Astrocyte (in vitro differentiated cells and primary cell): ENCODE measurements at regions not wholly inside any gene's neighbourhood (a gene's known extent, or its start where the extent isn't known, plus 50 kb on each side); places are given as distances from the start of the nearest gene placed in this dataset.

Experiments used
- DNase-seq: peaks from one replicate; pipeline ENCODE4 v3.0.0-alpha.2; 2010; ENCODE audit warnings: low read depth
- FAIRE-seq: peaks from 2 replicates; lab custom pipeline; 2011; peaks lifted over from hg19 to GRCh38; lab: Jason Lieb, UNC
- H2AFZ ChIP-seq: 2 replicates; pipeline ENCODE4 v1.6.0; 2012; ENCODE audit warnings: low read depth, low read length, inconsistent platforms
- H3K27ac ChIP-seq: 2 replicates; pipeline ENCODE4 v1.5.1; 2011; ENCODE audit warnings: low read depth, low read length, inconsistent platforms
- H3K27me3 ChIP-seq: 2 replicates; pipeline ENCODE4 v1.6.0; 2011; ENCODE audit warnings: low read length, inconsistent platforms; ENCODE audit not compliant: insufficient read depth
- H3K36me3 ChIP-seq: 2 replicates; pipeline ENCODE4 v1.5.1; 2011; ENCODE audit warnings: low read length, inconsistent platforms; ENCODE audit not compliant: insufficient read depth
- H3K4me1 ChIP-seq: 2 replicates; pipeline ENCODE4 v1.5.1; 2011; ENCODE audit warnings: low read length, inconsistent platforms; ENCODE audit not compliant: insufficient read depth
- H3K4me2 ChIP-seq: 2 replicates; pipeline ENCODE4 v1.6.0; 2012; ENCODE audit warnings: low read length, inconsistent platforms
- H3K4me3 ChIP-seq: 2 replicates; pipeline ENCODE4 v1.5.1; 2011; ENCODE audit warnings: low read depth, mild to moderate bottlenecking, low read length, inconsistent platforms; ENCODE audit not compliant: insufficient read depth
- H3K79me2 ChIP-seq: 2 replicates; pipeline ENCODE4 v1.6.0; 2012; ENCODE audit warnings: mild to moderate bottlenecking, low read length, inconsistent platforms; ENCODE audit not compliant: insufficient read depth
- H3K9ac ChIP-seq: 2 replicates; pipeline ENCODE4 v1.6.0; 2012; ENCODE audit warnings: mild to moderate bottlenecking, low read length, inconsistent platforms
- H3K9me3 ChIP-seq: 2 replicates; pipeline ENCODE4 v1.5.1; 2012; ENCODE audit warnings: low read depth, mild to moderate bottlenecking, low read length, inconsistent platforms; ENCODE audit not compliant: insufficient read depth
- H4K20me1 ChIP-seq: 2 replicates; pipeline ENCODE4 v1.6.0; 2012; ENCODE audit warnings: low read length, inconsistent platforms; ENCODE audit not compliant: insufficient read depth
- H3K27ac Mint-ChIP-seq: one replicate; pipeline ENCODE4 v1.8.0; 2021; ENCODE audit warnings: mild to moderate bottlenecking, mixed read lengths; ENCODE audit not compliant: unreplicated experiment
- H3K27me3 Mint-ChIP-seq: one replicate; pipeline ENCODE4 v1.8.0; 2021; ENCODE audit warnings: low read depth, mixed read lengths; ENCODE audit not compliant: unreplicated experiment
- H3K36me3 Mint-ChIP-seq: one replicate; pipeline ENCODE4 v1.8.0; 2021; ENCODE audit warnings: low read depth, mixed read lengths; ENCODE audit not compliant: unreplicated experiment
- H3K4me1 Mint-ChIP-seq: one replicate; pipeline ENCODE4 v1.8.0; 2021; ENCODE audit warnings: low read depth, mixed read lengths; ENCODE audit not compliant: unreplicated experiment
- H3K4me3 Mint-ChIP-seq: one replicate; pipeline ENCODE4 v1.8.0; 2021; ENCODE audit warnings: mild to moderate bottlenecking, moderate library complexity, mixed read lengths; ENCODE audit not compliant: unreplicated experiment
- H3K9me3 Mint-ChIP-seq: one replicate; pipeline ENCODE4 v1.8.0; 2021; ENCODE audit warnings: mild to moderate bottlenecking, mixed read lengths; ENCODE audit not compliant: unreplicated experiment
- EZH2 ChIP-seq: IDR thresholded peaks from 2 replicates; pipeline ENCODE4 v1.6.1; 2012; ENCODE audit warnings: mild to moderate bottlenecking, low read length, inconsistent platforms; ENCODE audit not compliant: insufficient read depth
- TF ChIP-seq, protein P1 (sequence below): IDR thresholded peaks from 2 replicates; pipeline ENCODE4 v1.5.1; 2011; ENCODE audit warnings: low read depth, mild to moderate bottlenecking, inconsistent platforms, low read length, moderate library complexity; ENCODE audit not compliant: insufficient read depth

DNA sequence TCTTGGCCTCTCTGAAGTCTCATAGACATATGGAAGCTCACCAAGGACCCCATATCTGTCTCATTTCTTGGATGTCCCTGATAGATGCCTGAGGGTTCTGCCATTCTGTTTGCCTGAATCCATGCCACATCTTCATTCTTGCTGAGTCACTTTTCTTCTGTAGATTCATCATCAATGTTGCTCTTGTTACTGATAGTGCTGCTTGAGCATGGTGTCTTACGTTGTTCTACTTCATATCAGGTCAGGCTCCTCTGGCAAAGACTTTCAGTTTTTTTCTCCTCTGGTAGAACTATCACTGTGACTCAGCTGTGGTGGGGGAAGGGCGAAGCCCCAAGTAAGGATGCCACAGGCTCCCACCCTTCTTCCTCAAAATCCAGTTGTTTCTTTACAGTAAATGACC is 885.2 kb downstream of the DCDC2C start:
- no peaks in the 10 kb centered on the region for H4K20me1 ChIP-seq
- H3K36me3 ChIP-seq, result no peaks in the 10 kb centered on the region
- no peak overlapping the region for H3K4me3 ChIP-seq
- FAIRE-seq, result no peak
- H3K36me3 Mint-ChIP-seq, result no peaks in the 10 kb centered on the region
- no peaks in the 10 kb centered on the region for H3K27me3 Mint-ChIP-seq
- no peak overlapping the region for H3K4me2 ChIP-seq
- peaks cover 3% of the 10 kb centered on the region for H3K4me1 Mint-ChIP-seq
- no peak for DNase-seq
- peaks cover 2% of the 10 kb centered on the region for H3K9me3 Mint-ChIP-seq
- H3K27ac Mint-ChIP-seq, result no peak overlapping the region
- no peak for TF ChIP-seq EZH2
- TF ChIP-seq, protein P1, sequence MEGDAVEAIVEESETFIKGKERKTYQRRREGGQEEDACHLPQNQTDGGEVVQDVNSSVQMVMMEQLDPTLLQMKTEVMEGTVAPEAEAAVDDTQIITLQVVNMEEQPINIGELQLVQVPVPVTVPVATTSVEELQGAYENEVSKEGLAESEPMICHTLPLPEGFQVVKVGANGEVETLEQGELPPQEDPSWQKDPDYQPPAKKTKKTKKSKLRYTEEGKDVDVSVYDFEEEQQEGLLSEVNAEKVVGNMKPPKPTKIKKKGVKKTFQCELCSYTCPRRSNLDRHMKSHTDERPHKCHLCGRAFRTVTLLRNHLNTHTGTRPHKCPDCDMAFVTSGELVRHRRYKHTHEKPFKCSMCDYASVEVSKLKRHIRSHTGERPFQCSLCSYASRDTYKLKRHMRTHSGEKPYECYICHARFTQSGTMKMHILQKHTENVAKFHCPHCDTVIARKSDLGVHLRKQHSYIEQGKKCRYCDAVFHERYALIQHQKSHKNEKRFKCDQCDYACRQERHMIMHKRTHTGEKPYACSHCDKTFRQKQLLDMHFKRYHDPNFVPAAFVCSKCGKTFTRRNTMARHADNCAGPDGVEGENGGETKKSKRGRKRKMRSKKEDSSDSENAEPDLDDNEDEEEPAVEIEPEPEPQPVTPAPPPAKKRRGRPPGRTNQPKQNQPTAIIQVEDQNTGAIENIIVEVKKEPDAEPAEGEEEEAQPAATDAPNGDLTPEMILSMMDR, result no peak
- H3K27me3 ChIP-seq, result no peaks in the 10 kb centered on the region
- no peak overlapping the region for H3K27ac ChIP-seq
- H3K9me3 ChIP-seq, result no peaks in the 10 kb centered on the region
- no peak overlapping the region for H2AFZ ChIP-seq
- no peaks in the 10 kb centered on the region for H3K79me2 ChIP-seq
- no peaks in the 10 kb centered on the region for H3K4me1 ChIP-seq
- no peak overlapping the region for H3K9ac ChIP-seq
- H3K4me3 Mint-ChIP-seq, result no peak overlapping the region

DNA sequence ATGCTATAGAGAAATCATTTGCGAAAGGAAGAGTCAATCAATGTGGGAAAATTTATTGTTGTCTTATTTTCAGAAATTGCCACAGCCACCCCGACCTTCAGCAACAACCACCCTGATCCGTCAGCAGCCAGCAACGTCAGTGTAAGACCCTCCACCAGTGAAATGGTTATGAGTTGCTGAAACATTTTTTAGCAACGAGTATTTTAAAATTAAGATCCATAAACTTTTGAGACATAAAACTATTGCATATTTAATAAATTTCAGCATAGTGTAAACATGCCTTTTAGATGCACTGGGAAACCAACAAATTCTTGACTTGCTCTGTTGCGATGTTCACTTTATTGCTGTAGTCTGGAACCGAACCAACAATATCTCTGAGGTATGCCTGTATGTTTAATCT is 887.9 kb downstream of the DCDC2C start:
- no peak overlapping the region for H3K27ac ChIP-seq
- no peak overlapping the region for H3K4me3 ChIP-seq
- DNase-seq (no peak), FAIRE-seq (no peak)
- no peaks in the 10 kb centered on the region for H3K4me1 ChIP-seq
- Mint-ChIP-seq H3K9me3 (peaks cover 2% of the 10 kb centered on the region), H3K27ac (no peak overlapping the region), H3K27me3 (no peaks in the 10 kb centered on the region), H3K4me1 (peaks cover 3% of the 10 kb centered on the region), H3K4me3 (no peak overlapping the region), H3K36me3 (no peaks in the 10 kb centered on the region)
- H3K4me2 ChIP-seq, result no peak overlapping the region
- no peaks in the 10 kb centered on the region for H3K27me3 ChIP-seq
- no peaks in the 10 kb centered on the region for H3K79me2 ChIP-seq
- H2AFZ ChIP-seq, result no peak overlapping the region
- no peak overlapping the region for H3K9ac ChIP-seq
- no peaks in the 10 kb centered on the region for H3K9me3 ChIP-seq
- no peaks in the 10 kb centered on the region for H4K20me1 ChIP-seq
- no peak for TF ChIP-seq EZH2
- TF ChIP-seq, protein P1, result no peak
- no peaks in the 10 kb centered on the region for H3K36me3 ChIP-seq

DNA sequence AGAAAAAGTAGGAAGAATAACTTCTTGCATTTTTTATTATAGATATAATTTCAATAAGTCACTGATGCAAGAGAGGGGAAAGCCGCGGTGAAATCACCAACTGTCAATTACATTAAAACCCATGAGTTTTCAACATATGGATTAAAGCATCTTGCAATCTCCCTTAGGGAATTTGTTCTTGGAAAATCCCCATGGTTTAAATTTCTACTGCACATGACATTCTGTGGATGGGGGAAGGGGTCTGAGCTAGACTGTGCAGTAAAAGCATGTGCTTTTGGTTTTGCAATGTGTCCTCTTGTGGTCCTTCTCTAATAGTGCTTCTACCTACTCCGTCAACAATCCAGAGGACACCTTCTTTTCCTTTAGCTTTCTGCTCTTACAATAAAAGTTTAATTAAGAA is 894.0 kb downstream of the DCDC2C start:
- Histone ChIP-seq H3K9me3 (no peaks in the 10 kb centered on the region), H3K27ac (no peak overlapping the region), H2AFZ (no peak overlapping the region), H3K9ac (no peak overlapping the region), H3K4me1 (no peaks in the 10 kb centered on the region), H3K79me2 (no peaks in the 10 kb centered on the region), H4K20me1 (no peaks in the 10 kb centered on the region), H3K27me3 (no peaks in the 10 kb centered on the region), H3K36me3 (no peaks in the 10 kb centered on the region), H3K4me2 (no peak overlapping the region), H3K4me3 (no peak overlapping the region)
- no peak for DNase-seq
- Mint-ChIP-seq H3K4me1 (no peaks in the 10 kb centered on the region), H3K36me3 (no peaks in the 10 kb centered on the region), H3K27me3 (no peaks in the 10 kb centered on the region), H3K9me3 (no peaks in the 10 kb centered on the region), H3K27ac (no peak overlapping the region), H3K4me3 (no peak overlapping the region)
- TF ChIP-seq, protein P1, result no peak
- TF ChIP-seq EZH2, result no peak
- no peak for FAIRE-seq
